Renal pelvis (tissue), 1 donor: ENCODE measurements at regions not wholly inside any gene's neighbourhood (a gene's known extent, or its start where the extent isn't known, plus 50 kb on each side); places are given as distances from the start of the nearest gene placed in this dataset.
A peak's percentile ranks its signal among the peaks of the same experiment; 100 is the strongest.

Experiments used
- DNase-seq: peaks from one replicate; pipeline ENCODE4 v3.0.0-alpha.2; 2013

GRCh38 chr14:53464376-53464775 is 311.3 kb upstream of the DDHD1 start:
- DNase-seq = peak; percentile 1

GRCh38 chr14:53462931-53463778 is 310.0 kb upstream of the DDHD1 start:
- DNase-seq = no peak

GRCh38 chr14:53461858-53462257 is 308.7 kb upstream of the DDHD1 start:
- DNase-seq = no peak

DNA sequence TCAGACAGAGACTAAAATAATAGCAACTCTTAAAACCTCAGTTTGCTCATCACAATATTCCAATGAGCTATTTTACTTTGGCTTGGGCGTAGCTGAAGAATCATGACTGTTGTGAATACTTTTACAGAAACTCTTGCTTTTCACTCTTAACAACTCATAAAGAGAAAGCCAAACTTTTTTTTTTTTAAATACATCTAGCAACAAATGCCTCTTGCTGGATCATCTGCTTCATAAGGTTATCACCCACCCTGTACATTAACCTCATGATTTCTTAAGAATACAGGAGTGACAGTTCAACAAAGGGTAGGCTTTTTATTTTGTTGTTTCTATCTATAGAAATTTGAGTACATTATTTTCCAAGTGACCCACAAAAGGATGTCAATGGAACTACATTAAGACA is 307.4 kb upstream of the DDHD1 start:
- DNase-seq = no peak

- no peak for DNase-seq
Measured at GRCh38 chr14:53458368-53458814, 305.3 kb upstream of the DDHD1 start.

DNA sequence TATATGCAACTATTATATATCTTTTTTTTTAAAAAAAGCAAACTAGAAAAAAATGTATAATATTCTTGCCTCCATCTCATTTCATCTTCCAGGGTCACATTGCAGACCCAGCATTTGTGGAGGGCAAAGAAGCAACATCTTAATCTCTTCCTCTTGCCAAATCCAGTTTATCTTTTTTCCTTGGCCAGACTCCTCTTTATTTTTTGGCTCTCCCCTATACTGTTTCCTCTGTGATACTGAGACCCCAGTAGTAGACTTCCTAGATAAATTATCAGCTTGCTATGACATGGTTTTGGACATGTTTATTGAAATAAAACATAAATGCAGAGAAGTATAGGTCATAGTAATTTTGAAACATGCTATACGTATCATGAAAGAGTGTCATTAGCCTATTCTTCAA is 303.8 kb upstream of the DDHD1 start:
- no peak for DNase-seq

- no peak for DNase-seq
Measured at GRCh38 chr14:53452005-53452673, 299.0 kb upstream of the DDHD1 start.

GRCh38 chr14:53450871-53451270 is 297.7 kb upstream of the DDHD1 start:
- peak; percentile 12 for DNase-seq

DNA sequence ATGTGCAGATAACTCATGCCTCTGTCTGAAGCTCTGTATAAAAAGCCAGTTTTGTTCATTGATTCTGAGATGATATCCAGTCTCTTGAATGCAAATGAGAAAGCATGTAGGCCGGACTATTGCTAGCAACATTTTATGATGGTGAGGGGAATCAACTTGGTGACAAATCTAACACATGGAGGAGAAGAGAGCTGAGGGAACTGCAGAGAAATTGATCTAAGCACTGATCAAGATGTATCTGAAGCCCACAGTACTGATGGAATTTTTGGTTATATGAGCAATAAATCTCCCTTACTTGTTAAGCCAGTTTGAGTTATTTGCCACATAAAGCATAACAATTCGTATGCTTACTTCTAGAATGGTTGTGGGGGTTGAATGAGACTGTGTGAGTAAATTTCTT is 295.6 kb upstream of the DDHD1 start:
- no peak for DNase-seq

- DNase-seq = no peak
Measured at GRCh38 chr14:53444677-53445312, 291.7 kb upstream of the DDHD1 start.

- no peak for DNase-seq
Measured at GRCh38 chr14:53441789-53442188, 288.7 kb upstream of the DDHD1 start.

DNA sequence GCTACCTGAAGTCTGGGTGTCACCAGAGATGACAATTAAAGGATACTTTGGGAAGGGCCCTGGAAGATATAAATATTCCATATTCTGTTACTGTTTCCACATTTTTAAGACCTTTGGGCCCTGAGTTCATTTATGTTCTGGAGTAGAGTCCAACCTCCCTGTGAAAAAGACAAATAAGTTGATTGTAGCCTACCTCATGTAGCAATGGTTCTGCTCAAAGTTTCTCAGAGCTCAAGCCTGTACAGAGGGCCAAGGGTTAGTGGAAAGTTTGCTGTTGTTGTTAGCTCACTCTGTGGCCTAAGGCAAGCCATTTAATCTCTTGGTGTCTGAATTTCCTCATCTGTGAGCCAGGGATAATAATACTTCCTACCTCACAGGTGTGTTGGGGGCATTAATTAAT is 284.7 kb upstream of the DDHD1 start:
- no peak for DNase-seq

GRCh38 chr14:53432378-53432802 is 279.3 kb upstream of the DDHD1 start:
- DNase-seq = peak; percentile 26

DNA sequence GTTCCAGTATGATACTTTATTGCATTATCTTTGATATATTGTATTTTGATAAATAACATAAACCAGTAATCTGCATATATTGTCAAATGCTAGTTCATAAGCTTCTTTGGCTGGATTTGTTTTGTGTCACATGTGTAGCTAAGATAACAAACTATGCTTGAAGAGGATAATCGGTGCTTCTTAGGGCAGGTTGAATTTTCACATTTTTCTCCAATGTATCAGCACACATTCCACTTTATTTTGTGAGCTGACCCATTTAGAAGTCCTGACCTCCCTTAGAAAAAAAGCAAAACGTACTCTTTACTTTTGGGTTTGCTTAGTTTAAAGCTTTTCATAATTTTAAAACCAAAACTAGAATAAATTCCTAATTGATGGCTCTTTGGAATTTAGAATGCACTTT is 277.7 kb upstream of the DDHD1 start:
- no peak for DNase-seq

DNA sequence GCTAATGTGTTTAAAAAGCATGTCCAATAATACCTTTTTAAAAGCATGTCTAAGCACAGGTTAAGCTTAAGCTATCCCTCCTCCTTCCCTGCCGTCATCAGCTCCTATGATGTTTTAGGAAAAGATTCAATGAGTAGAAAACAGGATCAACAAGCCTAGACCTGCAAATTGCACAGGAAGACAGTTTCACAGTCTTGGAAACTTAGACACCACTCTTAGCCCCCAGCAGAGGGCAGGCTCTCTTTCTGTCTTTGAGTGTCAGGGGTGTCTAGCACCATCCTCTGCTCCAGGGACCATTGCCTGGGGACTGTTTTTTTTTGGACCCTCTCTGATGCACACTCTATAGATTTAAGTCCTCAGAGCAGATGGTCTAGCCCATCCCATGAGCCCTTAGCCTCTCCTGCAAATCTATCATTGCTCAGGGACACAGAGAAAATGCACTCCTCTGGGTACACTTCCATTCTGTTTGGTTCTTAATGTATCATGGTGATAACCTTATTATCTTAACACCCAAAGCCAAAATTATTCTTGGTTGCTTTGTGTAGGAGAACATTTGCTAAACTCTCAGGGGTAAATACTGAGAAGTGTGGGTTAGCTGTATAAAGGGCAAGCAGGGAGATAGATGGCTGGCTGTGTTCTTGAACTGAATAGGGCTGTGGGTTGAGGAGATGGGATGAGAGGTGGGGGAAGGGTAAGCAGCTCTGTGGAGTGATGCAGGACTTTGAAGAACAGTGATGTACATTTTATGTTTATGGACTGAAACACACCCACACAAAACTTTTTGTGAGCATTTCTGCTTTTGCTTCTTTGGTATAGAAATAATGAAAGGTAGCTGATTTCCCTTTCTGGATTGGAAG is 259.9 kb upstream of the DDHD1 start:
- DNase-seq = no peak

GRCh38 chr14:53411125-53411524 is 258.0 kb upstream of the DDHD1 start:
- DNase-seq = peak; percentile 27

DNA sequence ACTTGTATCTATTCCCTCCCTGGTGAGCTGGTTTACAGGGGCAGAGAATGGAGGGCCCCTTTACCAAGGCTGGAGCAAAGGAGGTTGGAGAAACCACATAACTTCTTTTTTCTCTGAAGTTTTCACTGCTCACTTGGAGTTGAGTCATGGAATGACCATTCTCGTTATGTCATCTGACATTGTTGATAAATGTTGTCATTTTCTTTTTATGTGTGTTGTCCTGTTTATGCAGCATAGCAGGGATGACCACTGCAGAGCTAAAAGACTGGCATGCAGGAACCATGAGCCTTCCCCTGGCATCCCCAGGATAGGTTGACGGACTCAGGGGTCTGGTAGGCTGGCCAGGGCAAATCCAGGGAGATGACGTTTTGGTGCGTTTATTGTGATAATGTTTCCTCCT is 256.8 kb upstream of the DDHD1 start:
- DNase-seq = no peak

DNA sequence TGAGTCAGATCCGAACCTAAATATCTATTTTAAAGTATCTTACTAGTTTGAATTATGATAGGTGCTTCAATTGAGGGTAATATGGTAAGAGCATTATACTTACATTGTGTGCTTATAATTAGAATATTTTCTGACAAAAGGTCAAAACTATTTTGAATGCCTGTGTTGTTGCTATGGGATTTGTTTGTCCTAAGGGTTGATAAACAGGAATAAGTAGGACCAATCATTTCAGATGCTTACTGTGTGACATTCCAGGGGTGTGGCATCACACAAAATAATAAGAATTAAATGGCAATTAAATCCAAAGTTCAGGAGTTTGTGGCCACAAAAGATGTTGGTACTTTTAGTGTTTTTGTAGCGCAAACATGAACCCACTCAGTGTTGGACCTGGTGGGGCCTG is 256.2 kb upstream of the DDHD1 start:
- no peak for DNase-seq

DNA sequence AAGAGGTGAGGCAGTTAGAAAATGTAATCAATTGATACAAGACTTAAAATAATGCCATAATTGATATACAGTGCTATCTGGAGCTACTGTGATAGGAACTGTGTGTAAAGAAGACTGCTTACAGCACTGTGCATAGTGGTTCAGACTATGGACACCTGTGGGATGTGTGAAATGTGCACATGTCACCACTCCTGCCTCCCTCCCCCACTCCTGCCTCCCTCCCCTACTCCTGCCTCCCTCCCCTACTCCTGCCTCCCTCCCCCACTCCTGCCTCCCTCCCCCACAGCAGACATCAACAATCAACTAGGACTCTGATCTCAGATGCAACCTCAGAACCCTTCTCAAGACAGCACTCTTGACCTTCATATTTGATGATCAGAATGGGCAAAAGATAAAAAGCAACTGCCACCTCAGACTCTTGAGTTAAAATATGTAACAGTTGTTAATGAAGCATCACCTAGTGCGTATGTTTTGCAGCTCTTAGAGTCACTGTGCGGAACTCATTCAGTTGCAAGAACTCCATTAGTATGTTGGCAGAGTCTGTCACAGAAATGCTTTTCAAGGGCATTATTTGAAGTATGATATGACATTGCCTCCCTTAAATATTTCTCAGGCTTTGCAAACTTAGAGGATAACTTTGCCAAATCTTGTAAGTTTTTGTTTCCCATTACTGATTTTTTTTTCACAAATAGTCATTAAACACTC is 255.2 kb upstream of the DDHD1 start:
- no peak for DNase-seq

- no peak for DNase-seq
Measured at GRCh38 chr14:53406519-53406918, 253.4 kb upstream of the DDHD1 start.

DNA sequence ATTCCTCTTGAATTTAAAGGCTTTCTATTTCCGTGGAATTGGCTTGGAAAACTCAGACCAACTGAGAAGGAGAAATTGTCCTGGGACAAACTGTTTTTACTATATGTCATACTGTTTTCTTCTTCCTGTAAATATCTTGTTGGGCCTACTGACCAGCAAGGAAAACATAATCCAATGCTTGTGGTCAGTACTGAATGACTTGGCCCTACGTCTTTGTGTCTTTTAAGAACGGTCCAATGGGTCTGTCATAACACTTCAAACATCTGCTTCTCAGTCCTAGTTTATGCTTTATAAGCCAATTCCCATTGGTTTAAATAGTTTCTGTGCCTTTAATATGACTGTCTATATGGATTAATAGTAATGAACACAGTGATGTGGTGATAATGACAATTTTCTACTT is 248.5 kb upstream of the DDHD1 start:
- no peak for DNase-seq
